ENCODE measurements at regions not wholly inside any gene's neighbourhood (a gene's known extent, or its start where the extent isn't known, plus 50 kb on each side); places are given as distances from the start of the nearest gene placed in this dataset.

DNA sequence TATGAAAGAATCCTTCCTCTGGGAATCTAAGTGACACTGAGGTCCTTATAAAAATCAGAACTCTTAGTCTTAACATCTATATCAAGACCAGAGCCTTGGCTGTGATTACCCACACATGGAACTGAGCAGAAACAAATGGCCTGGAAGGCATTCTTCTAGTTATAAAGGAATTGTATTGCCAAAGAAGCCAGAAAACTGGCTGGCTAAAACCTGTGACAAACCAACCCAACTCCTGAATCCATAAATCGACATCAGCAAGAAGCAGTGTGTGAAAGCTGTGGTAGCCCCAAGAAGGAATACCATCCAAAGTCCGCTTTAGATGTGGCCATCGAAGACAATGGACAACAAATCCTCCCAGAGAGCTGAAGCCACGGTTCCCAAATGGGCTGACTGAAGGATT, 97.9 kb upstream of the CCDC91 start:
- Histone ChIP-seq H3K36me3 (ENCODE audit: insufficient read depth, low read length) (no peaks in the 10 kb centered on the region), H3K27ac (ENCODE audit: low read length) (no peak overlapping the region), H3K9me2 (ENCODE audit: insufficient read depth, low read length) (no peaks in the 10 kb centered on the region), H3K4me3 (ENCODE audit: low read length) (no peak overlapping the region), H3K9ac (ENCODE audit: low read length) (no peak overlapping the region), H3F3A (ENCODE audit: insufficient read depth, low read length, poor library complexity, severe bottlenecking) (no peaks in the 10 kb centered on the region), H3K79me2 (replicated peaks; ENCODE audit: insufficient read depth, low read length) (no peaks in the 10 kb centered on the region), H3K9me3 (ENCODE audit: low read length) (no peaks in the 10 kb centered on the region), H3K4me2 (ENCODE audit: low read length) (no peak overlapping the region), H2AFZ (ENCODE audit: low read depth, low read length) (no peak overlapping the region), H3K27me3 (ENCODE audit: insufficient read depth, low read depth, low read length) (no peaks in the 10 kb centered on the region), H4K20me1 (ENCODE audit: insufficient read depth) (no peaks in the 10 kb centered on the region)
- TF ChIP-seq, protein P1, sequence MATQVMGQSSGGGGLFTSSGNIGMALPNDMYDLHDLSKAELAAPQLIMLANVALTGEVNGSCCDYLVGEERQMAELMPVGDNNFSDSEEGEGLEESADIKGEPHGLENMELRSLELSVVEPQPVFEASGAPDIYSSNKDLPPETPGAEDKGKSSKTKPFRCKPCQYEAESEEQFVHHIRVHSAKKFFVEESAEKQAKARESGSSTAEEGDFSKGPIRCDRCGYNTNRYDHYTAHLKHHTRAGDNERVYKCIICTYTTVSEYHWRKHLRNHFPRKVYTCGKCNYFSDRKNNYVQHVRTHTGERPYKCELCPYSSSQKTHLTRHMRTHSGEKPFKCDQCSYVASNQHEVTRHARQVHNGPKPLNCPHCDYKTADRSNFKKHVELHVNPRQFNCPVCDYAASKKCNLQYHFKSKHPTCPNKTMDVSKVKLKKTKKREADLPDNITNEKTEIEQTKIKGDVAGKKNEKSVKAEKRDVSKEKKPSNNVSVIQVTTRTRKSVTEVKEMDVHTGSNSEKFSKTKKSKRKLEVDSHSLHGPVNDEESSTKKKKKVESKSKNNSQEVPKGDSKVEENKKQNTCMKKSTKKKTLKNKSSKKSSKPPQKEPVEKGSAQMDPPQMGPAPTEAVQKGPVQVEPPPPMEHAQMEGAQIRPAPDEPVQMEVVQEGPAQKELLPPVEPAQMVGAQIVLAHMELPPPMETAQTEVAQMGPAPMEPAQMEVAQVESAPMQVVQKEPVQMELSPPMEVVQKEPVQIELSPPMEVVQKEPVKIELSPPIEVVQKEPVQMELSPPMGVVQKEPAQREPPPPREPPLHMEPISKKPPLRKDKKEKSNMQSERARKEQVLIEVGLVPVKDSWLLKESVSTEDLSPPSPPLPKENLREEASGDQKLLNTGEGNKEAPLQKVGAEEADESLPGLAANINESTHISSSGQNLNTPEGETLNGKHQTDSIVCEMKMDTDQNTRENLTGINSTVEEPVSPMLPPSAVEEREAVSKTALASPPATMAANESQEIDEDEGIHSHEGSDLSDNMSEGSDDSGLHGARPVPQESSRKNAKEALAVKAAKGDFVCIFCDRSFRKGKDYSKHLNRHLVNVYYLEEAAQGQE (IDR thresholded peaks at IDR 0.05; ENCODE audit: borderline replicate concordance): no peak

DNA sequence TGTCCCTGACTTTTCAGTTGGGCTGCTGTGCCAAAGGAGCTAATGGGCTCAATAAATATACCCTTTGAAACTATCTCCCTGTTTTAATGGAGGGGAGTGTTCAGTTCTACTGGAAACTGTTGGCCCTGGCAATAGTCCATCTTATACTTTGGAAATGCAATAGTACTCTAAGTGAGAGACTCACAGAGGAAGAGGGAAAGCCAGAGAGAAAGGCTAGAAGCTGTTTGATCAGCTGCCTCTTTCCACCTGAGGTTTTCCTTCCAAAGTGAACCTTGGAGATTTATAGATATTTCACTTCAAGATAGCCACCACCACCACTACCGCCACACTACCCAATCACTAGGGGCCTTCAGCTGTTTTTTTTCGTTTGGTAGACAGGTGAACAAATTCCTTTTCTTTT, 93.6 kb upstream of the CCDC91 start:
- Histone ChIP-seq H4K20me1 (ENCODE audit: insufficient read depth) (no peaks in the 10 kb centered on the region), H3K9me2 (ENCODE audit: insufficient read depth, low read length) (no peaks in the 10 kb centered on the region), H3K27ac (ENCODE audit: low read length) (no peak overlapping the region), H3K79me2 (replicated peaks; ENCODE audit: insufficient read depth, low read length) (no peaks in the 10 kb centered on the region), H3K9ac (ENCODE audit: low read length) (no peak overlapping the region), H3K4me2 (ENCODE audit: low read length) (no peak overlapping the region), H3K9me3 (ENCODE audit: low read length) (no peaks in the 10 kb centered on the region), H3K27me3 (ENCODE audit: insufficient read depth, low read depth, low read length) (no peaks in the 10 kb centered on the region), H3K36me3 (ENCODE audit: insufficient read depth, low read length) (no peaks in the 10 kb centered on the region), H2AFZ (ENCODE audit: low read depth, low read length) (no peak overlapping the region), H3K4me3 (ENCODE audit: low read length) (no peak overlapping the region), H3F3A (ENCODE audit: insufficient read depth, low read length, poor library complexity, severe bottlenecking) (no peaks in the 10 kb centered on the region)
- no peak for TF ChIP-seq POLR2AphosphoS5 (IDR thresholded peaks at IDR 0.05)
- TF ChIP-seq, protein P1 (IDR thresholded peaks at IDR 0.05; ENCODE audit: borderline replicate concordance): no peak
- no peak for TF ChIP-seq EP300 (conservative IDR thresholded peaks at IDR 0.05; ENCODE audit: poor library complexity, severe bottlenecking)
- TF ChIP-seq MXI1 (conservative IDR thresholded peaks at IDR 0.05; ENCODE audit: poor library complexity, severe bottlenecking): no peak
- TF ChIP-seq, protein P2, sequence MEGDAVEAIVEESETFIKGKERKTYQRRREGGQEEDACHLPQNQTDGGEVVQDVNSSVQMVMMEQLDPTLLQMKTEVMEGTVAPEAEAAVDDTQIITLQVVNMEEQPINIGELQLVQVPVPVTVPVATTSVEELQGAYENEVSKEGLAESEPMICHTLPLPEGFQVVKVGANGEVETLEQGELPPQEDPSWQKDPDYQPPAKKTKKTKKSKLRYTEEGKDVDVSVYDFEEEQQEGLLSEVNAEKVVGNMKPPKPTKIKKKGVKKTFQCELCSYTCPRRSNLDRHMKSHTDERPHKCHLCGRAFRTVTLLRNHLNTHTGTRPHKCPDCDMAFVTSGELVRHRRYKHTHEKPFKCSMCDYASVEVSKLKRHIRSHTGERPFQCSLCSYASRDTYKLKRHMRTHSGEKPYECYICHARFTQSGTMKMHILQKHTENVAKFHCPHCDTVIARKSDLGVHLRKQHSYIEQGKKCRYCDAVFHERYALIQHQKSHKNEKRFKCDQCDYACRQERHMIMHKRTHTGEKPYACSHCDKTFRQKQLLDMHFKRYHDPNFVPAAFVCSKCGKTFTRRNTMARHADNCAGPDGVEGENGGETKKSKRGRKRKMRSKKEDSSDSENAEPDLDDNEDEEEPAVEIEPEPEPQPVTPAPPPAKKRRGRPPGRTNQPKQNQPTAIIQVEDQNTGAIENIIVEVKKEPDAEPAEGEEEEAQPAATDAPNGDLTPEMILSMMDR (IDR thresholded peaks at IDR 0.05; ENCODE audit: poor library complexity, severe bottlenecking): no peak
- TF ChIP-seq RAD21 (conservative IDR thresholded peaks at IDR 0.05): no peak
- TF ChIP-seq SMC3 (conservative IDR thresholded peaks at IDR 0.05; ENCODE audit: poor library complexity): no peak
- no peak for TF ChIP-seq EZH2 (IDR thresholded peaks at IDR 0.05; ENCODE audit: borderline replicate concordance, insufficient read depth, low read length, poor library complexity, severe bottlenecking)
- no peak for TF ChIP-seq TAF1 (IDR thresholded peaks at IDR 0.05; ENCODE audit: low read depth)

All from neural cell (in vitro differentiated cells).